ENCODE measurements at regions not wholly inside any gene's neighbourhood (a gene's known extent, or its start where the extent isn't known, plus 50 kb on each side); places are given as distances from the start of the nearest gene placed in this dataset.
A peak's percentile ranks its signal among the peaks of the same experiment; 100 is the strongest.

- DNase-seq: no peak
- Histone ChIP-seq H3K9me3 (no peaks in the 10 kb centered on the region), H3K4me3 (no peak overlapping the region), H3K27me3 (no peaks in the 10 kb centered on the region), H3K36me3 (no peaks in the 10 kb centered on the region)
Observed at GRCh38 chr14:51145246-51145645, 50.3 kb upstream of the TRIM9 start.

GRCh38 chr14:51147183-51147582 is 52.3 kb upstream of the TRIM9 start:
- DNase-seq: no peak
- Histone ChIP-seq H3K36me3 (no peaks in the 10 kb centered on the region), H3K27me3 (no peaks in the 10 kb centered on the region), H3K9me3 (no peaks in the 10 kb centered on the region), H3K4me3 (no peak overlapping the region)

GRCh38 chr14:51155326-51155725 is 60.4 kb upstream of the TRIM9 start:
- DNase-seq: no peak
- no peaks in the 10 kb centered on the region for H3K36me3 ChIP-seq
- no peaks in the 10 kb centered on the region for H3K27me3 ChIP-seq
- no peak overlapping the region for H3K4me3 ChIP-seq
- no peaks in the 10 kb centered on the region for H3K9me3 ChIP-seq

GRCh38 chr14:51157012-51157411 is 62.1 kb upstream of the TRIM9 start:
- Histone ChIP-seq H3K4me3 (no peak overlapping the region), H3K9me3 (no peaks in the 10 kb centered on the region), H3K36me3 (no peaks in the 10 kb centered on the region), H3K27me3 (no peaks in the 10 kb centered on the region)
- no peak for DNase-seq

GRCh38 chr14:51160871-51161270 is 66.0 kb upstream of the TRIM9 start:
- DNase-seq: no peak
- Histone ChIP-seq H3K4me3 (no peak overlapping the region), H3K27me3 (no peaks in the 10 kb centered on the region), H3K36me3 (no peaks in the 10 kb centered on the region), H3K9me3 (no peaks in the 10 kb centered on the region)

- H3K36me3 ChIP-seq: no peaks in the 10 kb centered on the region
- no peak for DNase-seq
Observed at GRCh38 chr14:51165415-51165814, 70.5 kb upstream of the TRIM9 start.

GRCh38 chr14:51167587-51168214 is 72.3 kb upstream of the TMX1 start:
- no peaks in the 10 kb centered on the region for H3K27me3 ChIP-seq
- no peaks in the 10 kb centered on the region for H3K9me3 ChIP-seq
- H3K4me3 ChIP-seq: no peak overlapping the region
- H3K36me3 ChIP-seq: no peaks in the 10 kb centered on the region
- DNase-seq: no peak

More at GRCh38 chr14:51165415-51165814, 70.5 kb upstream of the TRIM9 start:
- Histone ChIP-seq H3K27me3 (no peaks in the 10 kb centered on the region), H3K4me3 (no peak overlapping the region), H3K9me3 (no peaks in the 10 kb centered on the region)

- DNase-seq: no peak
- no peak overlapping the region for H3K4me3 ChIP-seq
- H3K36me3 ChIP-seq: no peaks in the 10 kb centered on the region
- H3K27me3 ChIP-seq: no peaks in the 10 kb centered on the region
- H3K9me3 ChIP-seq: no peaks in the 10 kb centered on the region
Observed at GRCh38 chr14:51168215-51168613, 71.8 kb upstream of the TMX1 start.

GRCh38 chr14:51173863-51174262 is 66.2 kb upstream of the TMX1 start:
- peak; percentile 15 for DNase-seq
- Histone ChIP-seq H3K36me3 (no peaks in the 10 kb centered on the region), H3K9me3 (no peaks in the 10 kb centered on the region), H3K27me3 (no peaks in the 10 kb centered on the region), H3K4me3 (no peak overlapping the region)

GRCh38 chr14:51176839-51177238 is 63.2 kb upstream of the TMX1 start:
- Histone ChIP-seq H3K27me3 (no peaks in the 10 kb centered on the region), H3K4me3 (no peak overlapping the region), H3K9me3 (no peaks in the 10 kb centered on the region), H3K36me3 (no peaks in the 10 kb centered on the region)
- no peak for DNase-seq

GRCh38 chr14:51180577-51180976 is 59.5 kb upstream of the TMX1 start:
- Histone ChIP-seq H3K27me3 (no peaks in the 10 kb centered on the region), H3K36me3 (no peaks in the 10 kb centered on the region), H3K9me3 (no peaks in the 10 kb centered on the region), H3K4me3 (no peak overlapping the region)
- no peak for DNase-seq

- H3K9me3 ChIP-seq: no peaks in the 10 kb centered on the region
- H3K27me3 ChIP-seq: no peaks in the 10 kb centered on the region
- peak; percentile 19 for DNase-seq
- H3K36me3 ChIP-seq: no peaks in the 10 kb centered on the region
- H3K4me3 ChIP-seq: no peak overlapping the region
Observed at GRCh38 chr14:51182131-51182565, 57.9 kb upstream of the TMX1 start.

GRCh38 chr14:51185180-51185579 is 54.9 kb upstream of the TMX1 start:
- Histone ChIP-seq H3K4me3 (no peak overlapping the region), H3K9me3 (no peaks in the 10 kb centered on the region), H3K36me3 (no peaks in the 10 kb centered on the region), H3K27me3 (no peaks in the 10 kb centered on the region)
- no peak for DNase-seq

- no peak overlapping the region for H3K4me3 ChIP-seq
- no peaks in the 10 kb centered on the region for H3K9me3 ChIP-seq
- no peaks in the 10 kb centered on the region for H3K36me3 ChIP-seq
- H3K27me3 ChIP-seq: no peaks in the 10 kb centered on the region
- no peak for DNase-seq
Observed at GRCh38 chr14:51185754-51186153, 54.3 kb upstream of the TMX1 start.

GRCh38 chr14:51188566-51189185 is 51.4 kb upstream of the TMX1 start:
- Histone ChIP-seq H3K4me3 (no peak overlapping the region), H3K9me3 (no peaks in the 10 kb centered on the region), H3K36me3 (no peaks in the 10 kb centered on the region), H3K27me3 (no peaks in the 10 kb centered on the region)
- no peak for DNase-seq

GRCh38 chr14:51189600-51190376 is 50.3 kb upstream of the TMX1 start:
- DNase-seq: no peak
- Histone ChIP-seq H3K27me3 (no peaks in the 10 kb centered on the region), H3K9me3 (no peaks in the 10 kb centered on the region)

More at GRCh38 chr14:51189600-51190376, 50.3 kb upstream of the TMX1 start:
- Histone ChIP-seq H3K4me3 (no peak overlapping the region), H3K36me3 (no peaks in the 10 kb centered on the region)
